ENCODE measurements at regions not wholly inside any gene's neighbourhood (a gene's known extent, or its start where the extent isn't known, plus 50 kb on each side); places are given as distances from the start of the nearest gene placed in this dataset.

- H3K9me3 Mint-ChIP-seq (ENCODE audit: low read depth) = no peaks in the 10 kb centered on the region
- no peaks in the 10 kb centered on the region for H3K27me3 Mint-ChIP-seq
- H3K4me1 Mint-ChIP-seq (ENCODE audit: low read depth) = no peaks in the 10 kb centered on the region
- no peaks in the 10 kb centered on the region for H3K36me3 Mint-ChIP-seq (ENCODE audit: insufficient read depth)
- DNase-seq (ENCODE audit: low spot score, unreplicated experiment) = no peak
- no peak for TF ChIP-seq CTCF (IDR thresholded peaks at IDR 0.05; ENCODE audit: unreplicated experiment)
- H3K27ac Mint-ChIP-seq = no peak overlapping the region
- H3K4me3 Mint-ChIP-seq (ENCODE audit: low read depth) = no peak overlapping the region
Measured at GRCh38 chr14:94941311-94941710, 171.4 kb upstream of the GSC start.

GRCh38 chr14:94940263-94940993 lies 170.5 kb upstream of the GSC start:
- no peaks in the 10 kb centered on the region for H3K27me3 Mint-ChIP-seq
- no peaks in the 10 kb centered on the region for H3K9me3 Mint-ChIP-seq (ENCODE audit: low read depth)
- no peaks in the 10 kb centered on the region for H3K36me3 Mint-ChIP-seq (ENCODE audit: insufficient read depth)
- no peaks in the 10 kb centered on the region for H3K4me1 Mint-ChIP-seq (ENCODE audit: low read depth)
- H3K4me3 Mint-ChIP-seq (ENCODE audit: low read depth) = no peak overlapping the region
- no peak overlapping the region for H3K27ac Mint-ChIP-seq
- TF ChIP-seq CTCF (IDR thresholded peaks at IDR 0.05; ENCODE audit: unreplicated experiment) = no peak
- DNase-seq (ENCODE audit: low spot score, unreplicated experiment) = no peak

- H3K27me3 Mint-ChIP-seq = peaks cover 4% of the 10 kb centered on the region
- no peak overlapping the region for H3K27ac Mint-ChIP-seq
- H3K36me3 Mint-ChIP-seq (ENCODE audit: insufficient read depth) = no peaks in the 10 kb centered on the region
- no peak for TF ChIP-seq CTCF (IDR thresholded peaks at IDR 0.05; ENCODE audit: unreplicated experiment)
- no peaks in the 10 kb centered on the region for H3K4me1 Mint-ChIP-seq (ENCODE audit: low read depth)
- DNase-seq (ENCODE audit: low spot score, unreplicated experiment) = no peak
- no peaks in the 10 kb centered on the region for H3K9me3 Mint-ChIP-seq (ENCODE audit: low read depth)
- no peak overlapping the region for H3K4me3 Mint-ChIP-seq (ENCODE audit: low read depth)
Measured at GRCh38 chr14:94938016-94938415, 168.1 kb upstream of the GSC start.

- H3K4me3 Mint-ChIP-seq (ENCODE audit: low read depth) = no peak overlapping the region
- H3K36me3 Mint-ChIP-seq (ENCODE audit: insufficient read depth) = no peaks in the 10 kb centered on the region
- no peak overlapping the region for H3K27ac Mint-ChIP-seq
- no peaks in the 10 kb centered on the region for H3K9me3 Mint-ChIP-seq (ENCODE audit: low read depth)
- H3K27me3 Mint-ChIP-seq = peaks cover 10% of the 10 kb centered on the region
- H3K4me1 Mint-ChIP-seq (ENCODE audit: low read depth) = no peaks in the 10 kb centered on the region
- no peak for DNase-seq (ENCODE audit: low spot score, unreplicated experiment)
- TF ChIP-seq CTCF (IDR thresholded peaks at IDR 0.05; ENCODE audit: unreplicated experiment) = no peak
Measured at GRCh38 chr14:94936901-94937685, 167.2 kb upstream of the GSC start.

GRCh38 chr14:94936401-94936892 lies 166.5 kb upstream of the GSC start:
- Mint-ChIP-seq H3K27me3 (peaks cover 13% of the 10 kb centered on the region), H3K9me3 (ENCODE audit: low read depth) (no peaks in the 10 kb centered on the region), H3K27ac (no peak overlapping the region), H3K4me3 (ENCODE audit: low read depth) (no peak overlapping the region), H3K4me1 (ENCODE audit: low read depth) (no peaks in the 10 kb centered on the region), H3K36me3 (ENCODE audit: insufficient read depth) (no peaks in the 10 kb centered on the region)
- TF ChIP-seq CTCF (IDR thresholded peaks at IDR 0.05; ENCODE audit: unreplicated experiment) = no peak
- no peak for DNase-seq (ENCODE audit: low spot score, unreplicated experiment)

All from progenitor cell of endocrine pancreas (in vitro differentiated cells).